HG03103 (cell line): ENCODE measurements at regions not wholly inside any gene's neighbourhood (a gene's known extent, or its start where the extent isn't known, plus 50 kb on each side); places are given as distances from the start of the nearest gene placed in this dataset.
"Not testable (repeated sequence)": the region's sequence is repeated elsewhere in the genome, so short reads cannot be mapped to it uniquely, and the experiment has no call there.

ENCODE experiments used
- ATAC-seq: cut with Tn5 transposase; IDR thresholded peaks from one replicate; pipeline ENCODE4 v1.9.1; 2021; ENCODE audit warnings: low read depth; ENCODE audit not compliant: unreplicated experiment

- ATAC-seq: no peak
Observed at GRCh38 chr12:102344691-102345090, 135.7 kb downstream of the IGF1 start.

DNA sequence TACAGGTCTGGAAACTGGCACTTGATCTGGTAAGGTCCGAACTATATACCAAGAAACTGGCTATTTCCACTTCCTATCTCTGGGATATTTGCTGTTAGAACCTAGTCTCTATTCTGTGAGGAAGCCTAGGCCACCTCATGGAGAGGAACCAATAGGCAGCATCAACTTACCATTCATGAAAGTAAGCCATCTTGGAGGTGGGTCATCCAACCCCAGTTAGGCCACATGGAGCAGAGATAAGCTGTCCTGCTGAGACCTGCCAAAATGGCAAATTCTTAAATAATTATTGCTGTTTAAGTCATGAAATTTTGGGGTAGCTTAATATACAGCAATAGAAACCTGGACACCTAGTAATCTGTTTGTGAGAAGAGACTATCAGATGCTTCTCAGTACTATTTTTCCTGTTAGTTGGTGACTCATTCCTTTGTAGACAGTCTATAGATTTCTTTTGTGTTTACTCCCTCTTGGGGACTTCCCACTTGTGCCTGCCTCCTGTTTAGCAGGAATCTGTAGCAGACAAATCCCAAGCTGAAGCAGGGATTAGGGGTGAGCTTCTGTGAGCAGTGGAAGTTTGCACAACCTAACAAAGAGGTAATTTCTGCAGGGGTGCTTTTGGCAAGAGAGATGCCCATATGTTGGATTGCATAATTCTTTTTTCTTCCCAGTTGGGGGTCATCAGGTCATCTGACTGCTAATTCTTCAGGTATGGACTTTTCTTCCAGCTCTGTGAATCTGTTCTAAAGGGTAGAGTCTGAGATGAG lies 136.8 kb downstream of the IGF1 start:
- ATAC-seq: no peak

- ATAC-seq: no peak
Observed at GRCh38 chr12:102342281-102343006, 137.9 kb downstream of the IGF1 start.

DNA sequence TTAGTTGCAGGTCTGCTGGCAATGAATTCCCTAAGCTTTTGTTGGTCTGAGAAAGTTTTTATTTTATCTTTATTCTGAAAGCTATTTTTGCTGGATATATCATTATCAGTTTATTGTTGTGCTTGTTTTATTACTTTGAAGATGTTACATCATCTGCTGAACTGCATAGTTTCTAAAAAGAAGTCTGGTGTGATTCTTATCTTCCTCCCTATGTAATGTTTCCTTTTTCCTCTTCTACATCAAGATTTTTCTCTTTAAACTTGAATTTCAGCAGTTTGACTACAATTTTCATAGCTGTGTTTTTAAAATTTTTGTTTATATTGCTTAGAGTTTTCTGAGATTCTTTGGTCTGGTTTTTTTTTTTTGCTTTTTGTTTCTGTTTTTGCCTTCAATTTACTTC lies 137.1 kb upstream of the PMCH start:
- ATAC-seq: no peak

DNA sequence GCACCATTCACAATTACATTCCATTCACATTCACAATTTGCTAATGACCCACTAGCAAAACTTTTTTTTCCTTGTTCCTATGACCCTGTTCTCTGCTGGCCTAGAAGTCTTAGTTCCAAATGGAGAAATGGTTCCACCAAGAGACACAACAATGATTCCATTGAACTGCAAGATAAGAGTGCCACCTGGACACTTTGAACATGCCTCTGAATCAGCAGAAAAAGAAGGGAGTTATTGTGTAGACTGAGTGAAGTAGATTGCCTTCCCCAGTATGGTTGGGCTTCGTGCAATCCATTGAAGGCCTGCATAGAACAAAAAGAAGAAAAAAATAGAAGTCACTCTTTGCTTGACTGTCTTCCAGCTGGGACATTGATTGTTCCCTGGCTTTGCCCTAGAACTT lies 133.8 kb upstream of the PMCH start:
- no peak for ATAC-seq

DNA sequence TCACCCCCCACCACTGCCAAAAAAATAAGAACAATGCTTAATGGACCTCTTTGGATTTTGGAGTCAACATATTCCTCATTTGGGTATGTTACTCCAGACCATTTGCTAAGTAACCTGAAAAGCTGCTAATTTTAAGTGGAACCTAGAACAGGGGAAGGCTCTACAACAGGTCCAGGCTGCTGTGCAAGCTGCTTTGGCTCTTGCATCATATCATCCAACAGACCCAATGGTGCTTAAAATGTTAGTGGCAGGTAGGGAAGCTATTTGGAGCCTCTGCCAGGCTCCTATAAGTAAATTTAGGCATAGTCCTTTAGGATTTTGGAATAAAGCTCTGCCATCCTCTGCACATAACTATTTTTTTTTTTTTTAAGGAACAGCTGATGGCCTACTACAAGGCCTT lies 132.2 kb upstream of the PMCH start:
- ATAC-seq: no peak

GRCh38 chr12:102326982-102327381 lies 129.3 kb upstream of the PMCH start:
- ATAC-seq: no peak

- not testable (repeated sequence) for ATAC-seq
Observed at GRCh38 chr12:102325108-102325507, 127.5 kb upstream of the PMCH start.

DNA sequence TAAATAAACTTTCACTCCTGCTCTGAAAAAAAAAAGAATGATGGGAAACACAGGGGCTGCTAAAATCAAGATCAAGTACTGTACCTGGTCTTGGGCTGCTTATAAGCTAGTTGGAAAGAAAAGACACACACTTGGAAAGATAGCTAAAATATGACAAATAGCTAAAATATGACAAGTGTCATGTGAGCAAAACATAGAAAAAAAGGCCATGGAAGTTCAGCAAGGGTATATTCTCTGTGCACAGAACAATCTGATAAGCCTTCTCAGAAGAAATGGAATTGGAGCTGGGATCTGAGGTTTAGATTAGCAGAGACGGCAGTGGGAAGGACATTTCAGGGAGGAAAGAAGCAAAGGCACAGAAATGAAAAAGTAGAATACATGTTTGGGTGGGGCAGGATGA lies 126.2 kb upstream of the PMCH start:
- ATAC-seq: no peak

GRCh38 chr12:102322254-102322653 lies 124.6 kb upstream of the PMCH start:
- no peak for ATAC-seq

GRCh38 chr12:102321305-102322082 lies 123.9 kb upstream of the PMCH start:
- ATAC-seq: no peak

DNA sequence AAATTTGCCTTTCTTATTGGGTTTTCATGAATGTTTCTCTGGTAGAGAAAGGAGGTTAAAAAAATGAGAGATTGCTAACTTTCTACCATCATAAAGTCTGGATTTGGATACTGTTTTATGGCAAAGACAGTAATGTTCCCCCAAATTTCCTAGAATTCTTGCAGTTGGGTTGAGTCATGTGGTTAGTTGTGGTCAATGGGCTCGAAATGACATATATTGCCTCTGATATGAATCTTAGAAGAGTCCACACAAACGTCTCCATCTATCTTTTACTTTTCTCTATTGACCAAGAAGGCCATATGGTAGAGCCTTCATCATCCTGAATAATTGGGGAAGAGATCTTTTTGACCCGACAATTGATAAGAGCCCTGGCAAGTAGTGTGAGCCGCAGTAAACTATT lies 119.5 kb upstream of the PMCH start:
- ATAC-seq: no peak

- ATAC-seq: no peak
Observed at GRCh38 chr12:102316723-102317122, 119.1 kb upstream of the PMCH start.

GRCh38 chr12:102314821-102315220 lies 117.2 kb upstream of the PMCH start:
- ATAC-seq: no peak

DNA sequence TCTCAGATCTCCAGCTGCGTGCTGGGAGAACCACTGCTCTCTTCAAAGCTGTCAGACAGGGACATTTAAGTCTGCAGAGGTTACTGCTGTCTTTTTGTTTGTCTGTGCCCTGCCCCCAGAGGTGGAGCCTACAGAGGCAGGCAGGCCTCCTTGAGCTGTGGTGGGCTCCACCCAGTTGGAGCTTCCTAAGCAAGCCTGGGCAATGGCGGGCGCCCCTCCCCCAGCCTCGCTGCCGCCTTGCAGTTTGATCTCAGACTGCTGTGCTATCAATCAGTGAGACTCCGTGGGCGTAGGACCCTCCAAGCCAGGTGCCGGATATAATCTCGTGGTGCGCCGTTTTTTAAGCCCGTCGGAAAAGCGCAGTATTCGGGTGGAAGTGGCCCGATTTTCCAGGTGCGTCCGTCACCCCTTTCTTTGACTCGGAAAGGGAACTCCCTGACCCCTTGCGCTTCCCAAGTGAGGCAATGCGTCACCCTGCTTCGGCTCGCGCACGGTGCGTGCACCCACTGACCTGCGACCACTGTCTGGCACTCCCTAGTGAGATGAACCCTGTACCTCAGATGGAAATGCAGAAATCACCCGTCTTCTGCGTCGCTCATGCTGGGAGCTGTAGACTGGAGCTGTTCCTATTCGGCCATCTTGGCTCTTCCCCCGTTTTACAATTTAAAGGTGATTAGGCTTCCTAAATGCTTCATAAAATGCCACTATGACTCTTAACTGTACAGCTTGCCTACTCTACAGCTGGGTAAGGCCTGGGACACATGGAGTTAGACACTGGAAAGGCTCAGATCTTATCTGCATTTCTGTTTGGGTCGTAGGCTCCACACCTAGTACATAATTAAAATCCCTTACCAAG lies 115.7 kb upstream of the PMCH start:
- not testable (repeated sequence) for ATAC-seq

DNA sequence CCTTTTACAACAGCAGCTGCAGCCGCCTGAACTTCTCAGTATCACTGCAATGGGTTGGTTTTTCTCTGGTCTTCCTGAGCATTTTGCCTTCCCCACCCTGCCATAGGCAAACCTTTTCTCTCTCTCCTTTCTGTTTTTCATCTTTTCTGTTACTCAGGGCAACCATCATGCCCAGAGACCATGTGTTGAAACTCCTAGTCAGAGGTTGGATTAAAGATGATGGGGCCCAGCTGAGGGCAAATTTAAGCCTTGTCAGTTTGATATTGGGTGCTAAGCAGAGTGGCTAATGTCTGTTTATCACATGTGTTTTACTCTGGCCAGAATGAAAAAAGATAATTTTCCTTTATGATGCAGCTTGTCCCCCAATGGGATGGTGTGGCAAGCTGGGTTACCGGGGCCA lies 107.9 kb upstream of the PMCH start:
- no peak for ATAC-seq

- not testable (repeated sequence) for ATAC-seq
Observed at GRCh38 chr12:102304667-102305066, 107.0 kb upstream of the PMCH start.

GRCh38 chr12:102302553-102302952 lies 104.9 kb upstream of the PMCH start:
- ATAC-seq: no peak

DNA sequence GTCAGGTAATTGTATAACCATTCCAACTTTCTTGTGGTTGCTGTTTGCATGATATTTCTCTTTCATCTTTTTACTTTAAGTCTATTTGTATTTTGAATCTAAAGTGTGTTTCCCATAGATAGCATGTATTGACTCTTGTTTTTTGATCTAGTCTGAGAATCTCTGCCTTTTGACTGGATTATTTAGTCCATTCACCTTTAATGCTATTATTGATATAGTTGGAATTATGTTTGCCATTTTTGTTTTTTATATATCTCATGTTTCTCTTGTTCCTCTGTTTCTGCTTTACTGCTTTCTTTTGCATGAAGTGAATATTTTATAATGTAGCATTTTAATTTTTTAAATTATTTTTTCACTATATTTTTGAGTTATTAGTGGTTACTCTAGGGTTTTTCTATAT lies 103.9 kb upstream of the PMCH start:
- no peak for ATAC-seq

DNA sequence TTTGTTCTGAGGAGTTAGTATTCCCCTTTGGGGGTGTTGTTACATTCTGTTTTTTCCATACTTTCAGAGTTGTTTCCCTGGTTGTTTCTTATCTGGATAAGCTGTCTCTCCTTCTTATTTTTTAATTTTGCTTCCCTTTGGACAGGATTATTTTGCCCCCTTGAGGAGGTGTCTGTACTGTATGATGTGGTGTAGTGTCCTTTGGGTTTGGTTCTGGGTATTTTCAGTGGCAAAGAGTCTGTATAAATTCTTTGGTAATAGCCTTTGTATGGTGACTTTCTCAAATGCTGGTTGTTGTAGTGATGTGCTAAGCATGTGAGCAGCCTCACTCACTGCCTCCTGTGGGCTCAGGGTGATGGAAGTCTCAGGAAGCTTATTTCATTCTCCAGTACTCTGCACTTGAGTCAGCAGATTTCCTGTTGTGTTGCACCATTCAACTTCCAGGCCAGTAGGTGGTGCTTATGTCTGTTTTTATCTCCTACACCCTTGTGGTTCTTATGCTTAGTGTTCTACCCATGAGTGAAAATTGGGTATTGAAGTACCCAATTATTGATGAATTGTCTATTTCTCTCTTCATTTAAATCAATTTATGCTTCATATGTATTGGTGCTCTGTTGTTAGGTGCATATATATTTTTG lies 103.3 kb upstream of the PMCH start:
- ATAC-seq: peak; percentile 81
